ENCODE measurements at regions not wholly inside any gene's neighbourhood (a gene's known extent, or its start where the extent isn't known, plus 50 kb on each side); places are given as distances from the start of the nearest gene placed in this dataset.

DNA sequence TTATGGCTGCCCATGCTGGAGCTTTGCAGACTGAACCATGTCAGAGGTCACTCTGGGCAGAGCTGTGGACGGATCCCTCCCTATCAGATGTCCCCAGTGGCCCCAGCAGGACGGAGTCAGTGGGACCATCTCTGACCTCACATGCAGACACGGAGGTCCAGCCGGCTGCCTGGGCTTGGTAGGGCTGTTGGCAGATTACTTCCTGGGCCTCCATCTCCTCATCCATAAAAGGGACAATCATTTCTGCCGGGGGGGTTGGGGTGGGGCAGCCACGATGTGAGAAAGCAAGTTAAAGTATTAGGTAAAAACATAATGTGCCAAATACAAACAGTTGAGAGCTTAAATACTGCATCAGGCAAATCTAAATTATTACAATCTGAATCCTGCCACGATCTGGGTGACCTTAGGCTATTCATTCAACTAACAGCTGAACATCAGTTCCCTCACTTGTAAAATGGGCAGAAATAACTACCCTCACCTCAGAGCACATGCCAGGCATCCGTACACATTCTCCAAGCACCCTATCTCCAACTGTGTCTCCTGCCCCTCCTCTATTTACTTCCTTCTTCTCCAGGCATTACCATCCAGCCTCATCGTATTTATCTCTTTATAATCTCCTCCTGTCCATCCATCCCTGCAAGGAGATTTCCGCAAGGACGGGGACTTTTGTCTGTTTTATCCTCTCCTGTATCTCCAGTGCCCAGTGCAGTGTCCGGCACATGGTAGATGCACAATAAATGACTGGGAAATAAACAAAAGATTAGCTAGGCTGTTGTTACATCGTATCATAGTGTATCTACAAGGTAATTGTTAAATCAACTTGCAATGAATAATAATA, 192.3 kb upstream of the FOXF1 start:
- no peak for DNase-seq

DNA sequence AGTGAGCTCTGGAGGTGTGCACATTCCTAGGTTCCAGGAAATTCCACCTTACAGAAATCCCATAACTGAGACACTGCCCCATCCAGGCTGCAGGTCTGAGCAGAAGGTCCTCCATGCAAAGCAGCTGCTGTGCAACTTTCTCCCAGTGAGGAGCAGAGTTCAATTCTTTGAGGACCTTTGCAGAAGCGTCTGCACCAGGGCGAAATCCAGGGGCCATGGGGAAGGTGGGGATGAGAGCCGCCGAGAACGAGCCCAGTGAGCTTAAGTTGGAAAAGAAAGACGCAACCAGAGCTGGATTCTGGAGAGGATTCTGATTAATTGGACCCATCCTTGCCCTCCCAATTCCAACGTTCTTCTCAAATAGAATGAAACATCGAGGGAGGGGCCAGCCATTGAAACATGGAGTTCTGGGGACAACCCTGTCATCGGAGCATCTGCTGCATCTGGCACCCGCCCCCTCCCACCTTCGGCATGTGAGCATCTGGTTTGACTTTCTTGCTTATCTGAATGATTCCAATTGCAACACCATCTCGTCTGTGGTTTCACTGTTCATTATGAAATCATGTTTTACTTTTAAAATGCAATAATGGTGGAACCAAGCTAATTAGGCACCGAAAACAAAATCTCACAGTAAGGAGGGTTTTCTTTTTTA, 190.6 kb upstream of the FOXF1 start:
- no peak for DNase-seq

DNA sequence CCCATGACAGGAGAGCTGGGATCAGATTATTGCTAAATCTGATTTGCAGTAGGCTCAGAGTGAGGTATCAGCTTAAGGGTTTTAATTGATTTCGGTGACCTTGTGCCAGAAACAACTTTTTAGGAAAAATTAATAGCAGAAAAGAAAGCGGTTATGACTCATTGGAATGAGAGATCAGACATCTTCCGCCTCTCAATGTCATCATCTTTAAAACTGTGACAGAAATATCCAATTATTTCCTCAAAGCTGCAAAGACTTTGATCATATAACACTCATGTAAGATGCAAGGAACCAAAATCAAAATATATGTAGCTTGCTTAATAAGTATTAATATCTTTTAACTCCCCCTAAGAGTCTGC, 190.1 kb upstream of the FOXF1 start:
- DNase-seq, result no peak

DNA sequence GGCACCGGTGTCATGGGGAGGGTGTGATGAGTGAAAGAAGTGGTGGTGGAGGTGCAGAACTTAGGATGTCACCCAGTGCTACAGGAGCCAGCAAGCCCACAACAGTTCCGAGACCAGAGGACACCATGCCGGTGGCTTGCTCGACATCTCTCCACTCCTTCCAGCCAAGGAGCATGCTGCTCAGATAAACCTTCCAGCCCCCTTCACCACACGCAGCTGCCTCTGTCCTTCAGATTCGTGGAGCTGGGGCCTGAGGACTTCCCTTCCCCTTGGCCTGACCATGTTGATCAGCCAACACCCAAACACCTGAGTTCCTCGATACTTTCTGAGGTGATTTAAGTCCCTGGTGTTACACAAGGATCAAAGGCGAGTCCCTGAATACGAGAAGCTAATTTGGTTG, 188.8 kb upstream of the FOXF1 start:
- no peak for DNase-seq

DNA sequence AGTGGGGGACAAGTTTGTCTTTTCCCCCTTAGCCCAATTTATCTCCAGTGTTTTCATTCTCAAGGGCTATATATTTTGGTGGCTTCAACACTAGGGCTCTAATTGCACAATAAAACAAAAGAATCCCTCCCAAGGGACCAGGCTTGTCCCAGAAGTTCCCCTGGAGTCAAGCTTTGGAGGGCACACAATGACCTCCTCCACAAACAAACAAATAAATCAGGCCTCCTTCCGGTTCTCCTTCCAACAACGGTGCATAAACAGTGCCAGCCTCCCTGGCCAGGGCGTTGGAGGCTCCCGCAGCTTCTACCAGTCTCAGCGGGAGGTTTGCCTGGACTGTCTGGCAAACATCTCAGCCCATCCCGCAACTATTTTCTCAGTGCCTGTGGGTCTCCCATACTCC, 188.0 kb upstream of the FOXF1 start:
- DNase-seq, result no peak

DNA sequence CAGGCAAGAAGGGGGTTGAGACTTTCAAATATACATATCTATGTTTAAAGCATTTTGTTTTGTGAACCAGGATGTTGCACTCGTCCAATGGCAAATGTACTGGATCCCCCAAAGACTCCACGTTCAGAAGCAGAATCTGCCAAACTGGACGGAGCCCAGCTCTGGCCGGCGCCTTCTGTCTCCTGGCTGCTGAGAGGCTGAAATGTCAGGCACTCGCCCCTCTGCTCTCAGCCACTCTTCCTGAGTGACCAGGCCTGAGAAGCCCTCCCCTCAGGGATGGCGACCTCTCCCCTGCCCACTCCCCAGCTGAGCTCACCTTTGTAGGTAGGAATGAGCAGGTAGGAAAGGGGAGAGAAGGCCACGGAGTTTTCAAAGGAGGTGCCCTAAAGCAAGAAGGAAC, 187.5 kb upstream of the FOXF1 start:
- DNase-seq, result no peak

GRCh38 chr16:86324320-86324719, 186.0 kb upstream of the FOXF1 start:
- DNase-seq, result no peak

GRCh38 chr16:86325360-86325759, 185.0 kb upstream of the FOXF1 start:
- no peak for DNase-seq

DNA sequence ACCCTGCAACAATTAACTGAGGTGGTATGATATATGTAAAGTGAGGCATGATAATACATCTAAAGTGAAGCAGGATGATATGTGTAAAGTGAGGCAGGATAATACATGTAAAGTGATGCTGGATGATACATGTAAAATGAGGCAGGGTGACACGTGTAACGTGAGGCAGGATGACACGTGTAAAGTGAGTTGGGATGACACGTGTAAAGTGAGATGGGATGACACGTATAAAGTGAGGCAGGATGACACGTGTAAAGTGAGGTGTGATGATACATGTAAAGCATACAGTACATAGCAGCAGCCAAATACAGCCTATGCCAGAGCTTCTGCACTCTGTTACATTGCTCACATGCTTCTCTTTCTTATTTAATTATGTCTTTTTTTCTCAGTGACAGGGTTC, 184.4 kb upstream of the FOXF1 start:
- DNase-seq, result no peak

- DNase-seq, result no peak
Observed at GRCh38 chr16:86327321-86327720, 183.0 kb upstream of the FOXF1 start.

DNA sequence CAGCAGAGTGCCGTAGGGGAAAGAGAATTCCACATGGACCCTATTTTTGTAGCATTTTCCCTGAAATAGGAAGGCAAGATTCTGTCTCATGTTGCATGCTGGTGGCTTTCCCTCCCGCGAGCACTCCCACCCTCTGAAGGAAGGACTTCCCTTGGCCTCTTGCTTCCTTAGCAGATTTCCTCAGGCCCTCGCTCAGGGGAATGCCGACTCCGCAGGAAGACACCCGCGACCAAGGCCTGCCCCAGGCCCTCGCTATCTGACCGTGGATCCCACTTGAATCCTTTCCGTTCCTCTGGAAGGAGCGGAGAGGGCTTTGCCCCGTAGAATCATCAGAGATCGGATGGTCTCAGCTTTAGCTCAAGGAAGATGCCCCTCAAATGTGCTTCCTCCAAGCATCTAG, 179.4 kb upstream of the FOXF1 start:
- no peak for DNase-seq

GRCh38 chr16:86334079-86334635, 176.2 kb upstream of the FOXF1 start:
- no peak for DNase-seq

DNA sequence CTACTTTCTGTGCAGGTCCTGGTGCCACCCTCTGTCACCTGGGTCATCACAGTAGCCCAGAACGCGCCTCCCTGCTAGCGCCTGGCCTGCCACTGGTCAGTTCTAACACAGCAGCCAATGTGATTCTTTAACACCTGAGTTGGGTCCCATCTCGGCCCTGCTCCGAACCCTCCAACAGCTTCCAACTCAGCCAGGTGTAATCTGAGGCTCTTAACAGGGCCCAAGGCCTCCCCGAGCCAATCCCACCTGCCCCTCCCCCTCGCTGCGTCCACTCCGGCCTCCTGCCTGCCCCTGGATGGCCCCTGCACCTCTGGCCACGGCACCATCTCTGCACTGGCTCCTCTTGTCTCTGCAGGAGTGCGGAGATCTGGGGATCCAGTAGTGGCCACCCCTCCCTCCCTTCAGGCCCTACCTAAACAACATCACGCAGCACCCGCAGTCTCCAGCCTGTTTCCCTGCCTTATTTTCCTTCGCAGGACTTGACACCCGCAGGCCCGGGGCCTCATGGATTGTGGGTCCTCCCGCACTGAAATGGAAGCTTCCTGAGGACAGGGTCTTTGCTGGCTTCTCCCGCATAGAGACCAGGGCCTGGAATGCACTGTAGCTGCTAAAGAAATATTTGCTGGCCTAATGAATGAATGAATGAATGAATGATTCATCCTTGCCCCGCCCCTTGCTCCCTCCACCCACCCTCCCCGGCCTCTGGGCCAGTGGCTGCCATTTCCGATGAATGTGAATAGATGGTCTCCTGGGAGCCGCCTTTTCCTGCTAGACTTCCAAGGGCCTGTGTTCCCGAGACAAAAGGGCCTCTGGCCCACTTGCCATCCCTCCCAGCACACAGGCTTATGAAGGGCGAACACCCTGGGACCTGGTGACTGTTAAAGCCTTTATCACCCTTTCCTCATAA, 174.8 kb upstream of the FOXF1 start:
- DNase-seq, result no peak

DNA sequence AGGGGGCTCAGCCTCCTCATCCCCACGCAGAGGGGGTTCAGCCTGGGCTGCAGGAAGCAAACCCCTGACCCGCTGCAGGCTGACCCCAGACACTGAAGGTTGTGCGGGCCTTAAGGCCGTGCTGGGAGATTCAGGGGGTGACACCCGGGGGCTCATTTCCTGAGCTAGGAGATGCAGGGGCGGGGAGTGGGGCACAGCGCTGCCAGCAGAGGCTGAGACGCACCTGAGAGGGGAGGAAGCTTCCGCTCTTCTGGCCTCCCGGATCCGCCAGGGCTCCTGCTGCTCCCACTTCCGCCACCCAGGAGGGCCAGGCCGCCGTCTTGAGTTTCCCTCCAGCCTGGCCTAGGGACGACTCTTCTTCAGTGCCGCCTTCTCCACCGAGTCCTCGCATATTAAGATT, 173.2 kb upstream of the FOXF1 start:
- no peak for DNase-seq

- no peak for DNase-seq
Observed at GRCh38 chr16:86337581-86338402, 172.5 kb upstream of the FOXF1 start.

DNA sequence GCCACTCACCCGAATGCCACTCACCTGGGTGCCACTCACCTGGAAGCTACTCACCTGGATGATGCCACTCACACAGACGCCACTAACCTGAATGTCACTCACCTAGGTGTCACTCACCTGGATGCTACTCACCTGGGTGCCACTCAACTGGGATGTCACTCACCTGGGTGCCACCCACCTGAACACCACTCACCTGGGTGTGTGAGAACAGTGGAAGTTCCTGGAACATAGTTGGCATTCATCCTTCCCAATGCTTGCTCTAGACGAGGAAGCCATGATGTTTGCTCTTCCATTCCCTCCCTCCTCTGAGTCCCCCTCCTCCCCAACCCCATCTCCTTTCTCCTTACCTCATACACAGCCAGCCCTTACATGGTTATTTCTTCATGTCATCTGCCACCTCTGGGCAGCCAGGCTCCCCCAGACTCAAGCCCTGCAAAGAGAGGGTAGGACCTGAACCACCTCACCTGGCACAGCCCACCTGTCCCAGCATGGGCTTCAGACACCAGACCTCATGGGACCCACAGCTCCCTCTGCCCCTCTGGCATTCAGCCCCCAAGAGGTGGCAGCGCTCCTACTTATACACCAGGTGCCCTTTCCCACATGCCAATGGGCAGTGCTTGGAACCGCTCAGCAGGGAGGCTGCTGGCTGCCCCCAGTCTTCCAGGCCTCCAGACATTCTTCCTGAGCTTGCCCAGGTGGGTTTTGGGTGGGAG, 171.8 kb upstream of the FOXF1 start:
- DNase-seq, result no peak

- no peak for DNase-seq
Observed at GRCh38 chr16:86342161-86342834, 168.0 kb upstream of the FOXF1 start.

DNA sequence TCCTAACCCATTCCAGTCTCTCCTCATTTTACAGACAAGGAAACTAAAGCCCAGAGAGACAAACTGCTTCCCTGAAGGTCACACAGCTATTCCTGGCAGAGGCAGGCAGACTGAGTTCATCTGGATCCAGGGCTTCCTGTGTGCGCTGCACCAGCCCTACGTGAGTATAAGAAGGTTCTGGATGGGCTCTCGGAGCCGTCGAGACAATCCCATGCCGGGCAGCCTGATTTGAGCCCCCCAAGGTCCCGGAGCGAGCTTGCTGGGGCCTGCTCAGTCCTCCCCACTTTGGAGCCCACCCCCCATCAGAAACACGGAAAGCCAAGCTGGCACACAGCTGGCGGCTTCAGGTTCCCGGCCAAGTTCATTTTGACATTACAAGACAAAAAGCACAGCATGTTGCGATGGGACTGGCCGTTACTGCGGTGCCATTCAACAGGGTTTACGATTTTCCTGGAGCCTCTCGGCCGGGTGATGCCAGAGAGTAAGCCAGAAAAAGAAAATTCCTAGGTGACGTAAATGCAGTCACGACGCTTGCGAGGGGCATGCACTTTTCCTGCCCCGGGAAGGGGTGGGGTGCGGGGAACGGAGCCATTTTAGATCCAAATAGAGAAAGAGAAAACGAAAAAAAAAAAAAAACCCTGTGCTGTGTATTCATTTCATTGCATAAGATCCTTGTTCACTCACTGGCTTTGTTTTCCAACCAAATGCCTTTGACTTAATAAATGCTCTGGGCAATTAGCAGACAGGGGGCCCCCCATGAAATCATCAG, 167.1 kb upstream of the FOXF1 start:
- DNase-seq, result no peak

- no peak for DNase-seq
Observed at GRCh38 chr16:86343796-86344585, 166.3 kb upstream of the FOXF1 start.
